HG02588 (cell line): ENCODE measurements at regions not wholly inside any gene's neighbourhood (a gene's known extent, or its start where the extent isn't known, plus 50 kb on each side); places are given as distances from the start of the nearest gene placed in this dataset.
A peak's percentile ranks its signal among the peaks of the same experiment; 100 is the strongest.

Experiments used
- ATAC-seq: cut with Tn5 transposase; IDR thresholded peaks from one replicate; pipeline ENCODE4 v1.9.1; 2021; ENCODE audit warnings: mild to moderate bottlenecking, moderate library complexity; ENCODE audit not compliant: unreplicated experiment

GRCh38 chr17:14776791-14777190 is 475.9 kb downstream of the HS3ST3B1 start:
- ATAC-seq, result no peak

- ATAC-seq, result no peak
These were observed 475.0 kb downstream of the HS3ST3B1 start for GRCh38 chr17:14775731-14776492.

- ATAC-seq, result no peak
These were observed 473.9 kb downstream of the HS3ST3B1 start for GRCh38 chr17:14774774-14775173.

- ATAC-seq, result no peak
These were observed 471.9 kb downstream of the HS3ST3B1 start for GRCh38 chr17:14772776-14773175.

GRCh38 chr17:14771543-14771942 is 470.7 kb downstream of the HS3ST3B1 start:
- ATAC-seq, result no peak

- no peak for ATAC-seq
These were observed 468.0 kb downstream of the HS3ST3B1 start for GRCh38 chr17:14768923-14769322.

- no peak for ATAC-seq
These were observed 462.0 kb downstream of the HS3ST3B1 start for GRCh38 chr17:14762736-14763479.

GRCh38 chr17:14760719-14761411 is 460.0 kb downstream of the HS3ST3B1 start:
- peak; percentile 50 for ATAC-seq

- peak; percentile 46 for ATAC-seq
These were observed 459.3 kb downstream of the HS3ST3B1 start for GRCh38 chr17:14760212-14760611.

GRCh38 chr17:14759325-14759724 is 458.4 kb downstream of the HS3ST3B1 start:
- no peak for ATAC-seq

- ATAC-seq, result no peak
These were observed 455.6 kb downstream of the HS3ST3B1 start for GRCh38 chr17:14756479-14756878.

- no peak for ATAC-seq
These were observed 454.1 kb downstream of the HS3ST3B1 start for GRCh38 chr17:14755002-14755401.

- no peak for ATAC-seq
These were observed 452.5 kb downstream of the HS3ST3B1 start for GRCh38 chr17:14753383-14753782.

GRCh38 chr17:14752011-14752410 is 451.1 kb downstream of the HS3ST3B1 start:
- ATAC-seq, result no peak

GRCh38 chr17:14750866-14751265 is 450.0 kb downstream of the HS3ST3B1 start:
- no peak for ATAC-seq

- no peak for ATAC-seq
These were observed 448.4 kb downstream of the HS3ST3B1 start for GRCh38 chr17:14749269-14749668.

- peak; percentile 78 for ATAC-seq
These were observed 447.3 kb downstream of the HS3ST3B1 start for GRCh38 chr17:14748036-14748710.

- ATAC-seq, result no peak
These were observed 446.7 kb downstream of the HS3ST3B1 start for GRCh38 chr17:14747603-14747950.

- no peak for ATAC-seq
These were observed 446.1 kb downstream of the HS3ST3B1 start for GRCh38 chr17:14746822-14747602.

GRCh38 chr17:14745541-14745940 is 444.7 kb downstream of the HS3ST3B1 start:
- no peak for ATAC-seq
